OCI-LY7 (cell line): ENCODE measurements at regions not wholly inside any gene's neighbourhood (a gene's known extent, or its start where the extent isn't known, plus 50 kb on each side); places are given as distances from the start of the nearest gene placed in this dataset.

Experiments
- BruUV-seq: library from RNA; stranded (reverse); fragments of 400-500 nt; replicated peaks from 2 replicates; lab custom pipeline; 2021; lab: Mats Ljungman, UMichigan
- CTCF ChIA-PET: fragments of 300-600 bp; sonication (Branson Sonifier 250); formaldehyde crosslinking; loops from one replicate; lab custom pipeline; 2022; ENCODE audit warnings: antibody characterized with exemption; ENCODE audit not compliant: unreplicated experiment; lab: Charles Lee
- POLR2A ChIA-PET: fragments of 300-600 bp; sonication (Branson Sonifier 250); formaldehyde crosslinking; loops from one replicate; lab custom pipeline; 2022; ENCODE audit warnings: antibody characterized with exemption; lab: Charles Lee
- DNase-seq: peaks from one replicate; pipeline ENCODE4 v3.0.0-alpha.2; 2015; ENCODE audit warnings: low spot score
- H2AFZ ChIP-seq: fragments of 200-600 bp; sonication (generic), shearing (Covaris generic); 2 replicates; pipeline ENCODE4 v1.6.1; 2014; ENCODE audit warnings: mild to moderate bottlenecking, antibody characterized with exemption, low read length, moderate library complexity
- H3K27ac ChIP-seq: fragments of 200-600 bp; sonication (generic); 2 replicates; pipeline ENCODE4 v1.5.1; 2014; ENCODE audit warnings: mixed run types, low read depth, mild to moderate bottlenecking, moderate library complexity, low read length, inconsistent platforms; ENCODE audit not compliant: poor library complexity, severe bottlenecking
- H3K36me3 ChIP-seq: fragments of 200-600 bp; sonication (generic); 2 replicates; pipeline ENCODE4 v1.6.1; 2014; ENCODE audit warnings: mild to moderate bottlenecking, antibody characterized with exemption, low read length, moderate library complexity, mixed read lengths; ENCODE audit not compliant: insufficient read depth
- H3K4me1 ChIP-seq: fragments of 200-600 bp; sonication (generic); 2 replicates; pipeline ENCODE4 v1.5.1; 2014; ENCODE audit warnings: mild to moderate bottlenecking, low read length; ENCODE audit not compliant: insufficient read depth, poor library complexity, severe bottlenecking
- H3K4me2 ChIP-seq: fragments of 200-600 bp; sonication (generic); 2 replicates; pipeline ENCODE4 v1.6.1; 2014; ENCODE audit warnings: mild to moderate bottlenecking, low read length
- H3K4me3 ChIP-seq: fragments of 200-600 bp; sonication (generic); 2 replicates; pipeline ENCODE4 v1.5.1; 2014; ENCODE audit warnings: mild to moderate bottlenecking, low read depth, low read length; ENCODE audit not compliant: poor library complexity, severe bottlenecking
- H3K79me2 ChIP-seq: fragments of 200-600 bp; sonication (generic); 2 replicates; pipeline ENCODE4 v1.6.1; 2016; ENCODE audit warnings: low read depth, mild to moderate bottlenecking, low read length, moderate library complexity, mixed read lengths; ENCODE audit not compliant: insufficient read depth
- H3K9me2 ChIP-seq: fragments of 200-600 bp; sonication (generic); 2 replicates; pipeline ENCODE4 v1.6.1; 2016; ENCODE audit warnings: mild to moderate bottlenecking, low read length, mixed read lengths; ENCODE audit not compliant: insufficient read depth
- H3K9me3 ChIP-seq: fragments of 200-600 bp; sonication (generic); 2 replicates; pipeline ENCODE4 v1.6.1; 2014; ENCODE audit warnings: mild to moderate bottlenecking, mixed run types, low read length, mixed read lengths
- H4K20me1 ChIP-seq: fragments of 200-600 bp; sonication (generic); 2 replicates; pipeline ENCODE4 v1.6.1; 2014; ENCODE audit warnings: mild to moderate bottlenecking, antibody characterized with exemption, low read length, moderate library complexity, mixed read lengths; ENCODE audit not compliant: insufficient read depth
- EZH2phosphoT487 ChIP-seq: fragments of 200-600 bp; sonication (generic); IDR thresholded peaks from 2 replicates; pipeline ENCODE4 v1.6.1; 2018; ENCODE audit warnings: low read depth, borderline replicate concordance, mild to moderate bottlenecking, mixed run types, antibody characterized with exemption, low read length, moderate library complexity, mixed read lengths
- intact Hi-C: fragments of 100-400 bp; cut with micrococcal nuclease; formaldehyde crosslinking; loops from one replicate; pipeline ENCODE4 v1.10.0; 2022; ENCODE audit not compliant: unreplicated experiment
- TF ChIP-seq, protein P1 (sequence below): fragments of 200-600 bp; sonication (generic); conservative IDR thresholded peaks from 2 replicates; pipeline ENCODE4 v1.5.1; 2014; ENCODE audit warnings: mild to moderate bottlenecking, antibody characterized with exemption, low read length, moderate library complexity, mixed read lengths

DNA sequence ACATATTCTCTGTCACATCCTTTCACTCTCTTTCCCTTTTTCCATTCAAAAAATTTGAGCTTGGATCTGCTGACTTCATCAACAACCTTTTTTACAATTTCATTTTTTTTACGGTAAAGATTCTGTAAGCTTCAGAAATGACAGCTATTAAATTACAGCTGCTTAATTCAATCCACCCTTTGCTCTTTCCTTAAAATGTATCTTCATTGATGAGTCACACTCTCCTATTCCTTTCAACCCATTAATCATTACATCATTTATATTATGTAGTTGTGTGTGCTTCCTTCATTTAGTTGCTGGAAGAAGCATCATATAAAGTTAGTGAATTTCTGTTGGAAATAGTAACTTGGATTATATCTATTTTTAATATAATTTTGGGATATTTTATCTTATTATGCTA, 67.1 kb upstream of the MAGI2 start:
- ChIA-PET POLR2A (no interaction called here), CTCF (interaction anchor here (0.6 kb wide), 1 partner anchor 1352 kb away, joined by 5 read pairs; no protein-coding TSS in a partner anchor)
- intact Hi-C loops, result no loop called here
- no peaks in the 10 kb centered on the region for H4K20me1 ChIP-seq
- H3K36me3 ChIP-seq, result no peaks in the 10 kb centered on the region
- H3K79me2 ChIP-seq, result no peaks in the 10 kb centered on the region
- no peaks in the 10 kb centered on the region for H3K4me1 ChIP-seq
- no peak for DNase-seq
- H3K27ac ChIP-seq, result no peak overlapping the region
- TF ChIP-seq EZH2phosphoT487, result no peak
- TF ChIP-seq, protein P1, sequence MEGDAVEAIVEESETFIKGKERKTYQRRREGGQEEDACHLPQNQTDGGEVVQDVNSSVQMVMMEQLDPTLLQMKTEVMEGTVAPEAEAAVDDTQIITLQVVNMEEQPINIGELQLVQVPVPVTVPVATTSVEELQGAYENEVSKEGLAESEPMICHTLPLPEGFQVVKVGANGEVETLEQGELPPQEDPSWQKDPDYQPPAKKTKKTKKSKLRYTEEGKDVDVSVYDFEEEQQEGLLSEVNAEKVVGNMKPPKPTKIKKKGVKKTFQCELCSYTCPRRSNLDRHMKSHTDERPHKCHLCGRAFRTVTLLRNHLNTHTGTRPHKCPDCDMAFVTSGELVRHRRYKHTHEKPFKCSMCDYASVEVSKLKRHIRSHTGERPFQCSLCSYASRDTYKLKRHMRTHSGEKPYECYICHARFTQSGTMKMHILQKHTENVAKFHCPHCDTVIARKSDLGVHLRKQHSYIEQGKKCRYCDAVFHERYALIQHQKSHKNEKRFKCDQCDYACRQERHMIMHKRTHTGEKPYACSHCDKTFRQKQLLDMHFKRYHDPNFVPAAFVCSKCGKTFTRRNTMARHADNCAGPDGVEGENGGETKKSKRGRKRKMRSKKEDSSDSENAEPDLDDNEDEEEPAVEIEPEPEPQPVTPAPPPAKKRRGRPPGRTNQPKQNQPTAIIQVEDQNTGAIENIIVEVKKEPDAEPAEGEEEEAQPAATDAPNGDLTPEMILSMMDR, result no peak
- H3K9me2 ChIP-seq, result no peaks in the 10 kb centered on the region
- H2AFZ ChIP-seq, result no peak overlapping the region
- no peak overlapping the region for H3K4me3 ChIP-seq
- no peaks in the 10 kb centered on the region for H3K9me3 ChIP-seq
- no TSS peak for BruUV-seq
- H3K4me2 ChIP-seq, result no peak overlapping the region

GRCh38 chr7:79515358-79515757, 61.9 kb upstream of the MAGI2 start:
- TF ChIP-seq EZH2phosphoT487, result no peak
- TF ChIP-seq, protein P1, result no peak
- intact Hi-C loops, result no loop called here
- Histone ChIP-seq H3K9me2 (no peaks in the 10 kb centered on the region), H2AFZ (no peak overlapping the region), H3K79me2 (no peaks in the 10 kb centered on the region), H3K27ac (no peak overlapping the region), H3K36me3 (no peaks in the 10 kb centered on the region), H3K4me1 (no peaks in the 10 kb centered on the region), H4K20me1 (no peaks in the 10 kb centered on the region), H3K4me2 (no peak overlapping the region), H3K4me3 (no peak overlapping the region), H3K9me3 (no peaks in the 10 kb centered on the region)
- ChIA-PET CTCF (no interaction called here), POLR2A (no interaction called here)
- DNase-seq, result no peak
- no TSS peak for BruUV-seq

GRCh38 chr7:79513261-79513660, 59.8 kb upstream of the MAGI2 start:
- CTCF ChIA-PET, result no interaction called here
- H2AFZ ChIP-seq, result no peak overlapping the region
- no TSS peak for BruUV-seq
- no peaks in the 10 kb centered on the region for H3K9me2 ChIP-seq
- TF ChIP-seq EZH2phosphoT487, result no peak
- TF ChIP-seq, protein P1, result no peak
- intact Hi-C loops, result no loop called here
- H3K36me3 ChIP-seq, result no peaks in the 10 kb centered on the region
- DNase-seq, result no peak
- no peaks in the 10 kb centered on the region for H3K9me3 ChIP-seq
- H4K20me1 ChIP-seq, result no peaks in the 10 kb centered on the region
- H3K4me3 ChIP-seq, result no peak overlapping the region
- no peak overlapping the region for H3K27ac ChIP-seq
- no peaks in the 10 kb centered on the region for H3K79me2 ChIP-seq
- H3K4me2 ChIP-seq, result no peak overlapping the region
- no peaks in the 10 kb centered on the region for H3K4me1 ChIP-seq
- POLR2A ChIA-PET, result no interaction called here
